Vagina (tissue), 2 donors: ENCODE measurements at regions not wholly inside any gene's neighbourhood (a gene's known extent, or its start where the extent isn't known, plus 50 kb on each side); places are given as distances from the start of the nearest gene placed in this dataset.

Experiments used
- DNase-seq, 2 donors: peaks; one replicate each; pipeline ENCODE4 v3.0.0-alpha.2; 2017; ENCODE audit errors: extremely low spot score in 2 of 2
- H3K27ac ChIP-seq: fragments of 200-600 bp; sonication (generic); one replicate; pipeline ENCODE4 v1.5.1; 2019
- H3K27me3 ChIP-seq: fragments of 200-600 bp; sonication (generic); one replicate; pipeline ENCODE4 v1.5.1; 2019
- H3K36me3 ChIP-seq, 2 donors: fragments of 200-600 bp; sonication (generic); one replicate each; pipeline ENCODE4 v1.5.1; 2017 to 2019
- H3K4me1 ChIP-seq: fragments of 200-600 bp; sonication (generic); one replicate; pipeline ENCODE4 v1.5.1; 2019
- H3K4me3 ChIP-seq, 2 donors: fragments of 200-600 bp; sonication (generic); 1 replicate in 1 of 2; 2 replicates in 1 of 2; pipeline ENCODE4 v1.5.1; 2016 to 2019
- H3K9me3 ChIP-seq: fragments of 200-600 bp; sonication (generic); one replicate; pipeline ENCODE4 v1.5.1; 2019
- CTCF ChIP-seq, 3 experiments: fragments of 450-650 bp in 2 of 3; fragments of 200-600 bp in 1 of 3; sonication (generic) in 1 of 3; IDR thresholded peaks; one replicate each; pipeline ENCODE4 v1.5.1; 2017 to 2019; ENCODE audit warnings: antibody characterized with exemption in 3 of 3, mild to moderate bottlenecking in 2 of 3, moderate library complexity in 2 of 3
- POLR2A ChIP-seq, 2 donors: fragments of 450-650 bp; IDR thresholded peaks; one replicate each; pipeline ENCODE4 v1.6.1; 2017; ENCODE audit warnings: antibody characterized with exemption in 2 of 2, mild to moderate bottlenecking in 2 of 2, moderate library complexity in 2 of 2
- POLR2AphosphoS5 ChIP-seq, 2 donors: sonication (generic); formaldehyde crosslinking; IDR thresholded peaks; one replicate each; pipeline ENCODE4 v1.9.0; 2017; ENCODE audit warnings: antibody characterized with exemption in 2 of 2, mild to moderate bottlenecking in 2 of 2, low read depth in 1 of 2; ENCODE audit not compliant: insufficient read depth in 1 of 2
- intact Hi-C: fragments of 100-400 bp; cut with DNase I; formaldehyde crosslinking; loops from one replicate; pipeline ENCODE4 v1.15.1; 2023

GRCh38 chr12:127459687-127460086 is 807.3 kb upstream of the TMEM132C start:
- peaks cover 11% of the 10 kb centered on the region for H3K27me3 ChIP-seq
- H3K36me3 ChIP-seq: no peaks in the 10 kb centered on the region
- no peak overlapping the region for H3K4me3 ChIP-seq
- H3K4me1 ChIP-seq: peaks cover 11% of the 10 kb centered on the region
- TF ChIP-seq CTCF (IDR thresholded peaks at IDR 0.05): no peak
- no peak for TF ChIP-seq POLR2AphosphoS5 (IDR thresholded peaks at IDR 0.05; ENCODE audit: insufficient read depth in 1 of 2, low read depth in 1 of 2)
- TF ChIP-seq POLR2A (IDR thresholded peaks at IDR 0.05): no peak
- no peak overlapping the region for H3K27ac ChIP-seq
- DNase-seq: no peak
- intact Hi-C loops: no loop called here
- no peaks in the 10 kb centered on the region for H3K9me3 ChIP-seq

GRCh38 chr12:127463237-127463636 is 803.7 kb upstream of the TMEM132C start:
- H3K4me3 ChIP-seq: no peak overlapping the region
- no peaks in the 10 kb centered on the region for H3K9me3 ChIP-seq
- intact Hi-C loops: no loop called here
- no peaks in the 10 kb centered on the region for H3K27me3 ChIP-seq
- H3K36me3 ChIP-seq: no peaks in the 10 kb centered on the region
- no peaks in the 10 kb centered on the region for H3K4me1 ChIP-seq
- TF ChIP-seq POLR2AphosphoS5 (IDR thresholded peaks at IDR 0.05; ENCODE audit: insufficient read depth in 1 of 2, low read depth in 1 of 2): no peak
- TF ChIP-seq POLR2A (IDR thresholded peaks at IDR 0.05): no peak
- TF ChIP-seq CTCF (IDR thresholded peaks at IDR 0.05): no peak
- H3K27ac ChIP-seq: no peak overlapping the region
- DNase-seq: no peak

DNA sequence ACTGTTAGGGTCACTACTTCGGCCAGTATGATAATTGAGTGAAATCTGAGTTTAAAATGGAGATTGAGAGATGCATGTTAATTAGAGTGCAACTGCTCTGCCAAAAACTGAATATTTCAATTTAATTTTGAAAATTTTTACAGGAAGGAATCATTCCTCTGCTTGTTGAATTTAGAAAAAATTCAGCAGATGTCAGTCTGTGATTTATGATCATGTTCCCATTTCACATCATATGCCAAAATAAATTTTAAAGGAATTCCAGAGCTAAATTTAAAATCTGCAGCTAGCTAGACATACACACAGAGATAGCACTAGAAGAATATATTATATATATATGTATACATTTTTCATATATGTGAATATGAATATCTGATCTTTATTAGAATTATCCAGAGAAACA is 797.6 kb upstream of the TMEM132C start:
- Histone ChIP-seq H3K36me3 (no peaks in the 10 kb centered on the region), H3K27ac (no peak overlapping the region), H3K9me3 (no peaks in the 10 kb centered on the region), H3K4me1 (no peaks in the 10 kb centered on the region), H3K4me3 (no peak overlapping the region), H3K27me3 (no peaks in the 10 kb centered on the region)
- TF ChIP-seq POLR2AphosphoS5 (IDR thresholded peaks at IDR 0.05; ENCODE audit: insufficient read depth in 1 of 2, low read depth in 1 of 2) (no peak), CTCF (IDR thresholded peaks at IDR 0.05) (no peak), POLR2A (IDR thresholded peaks at IDR 0.05) (no peak)
- no peak for DNase-seq
- intact Hi-C loops: no loop called here

DNA sequence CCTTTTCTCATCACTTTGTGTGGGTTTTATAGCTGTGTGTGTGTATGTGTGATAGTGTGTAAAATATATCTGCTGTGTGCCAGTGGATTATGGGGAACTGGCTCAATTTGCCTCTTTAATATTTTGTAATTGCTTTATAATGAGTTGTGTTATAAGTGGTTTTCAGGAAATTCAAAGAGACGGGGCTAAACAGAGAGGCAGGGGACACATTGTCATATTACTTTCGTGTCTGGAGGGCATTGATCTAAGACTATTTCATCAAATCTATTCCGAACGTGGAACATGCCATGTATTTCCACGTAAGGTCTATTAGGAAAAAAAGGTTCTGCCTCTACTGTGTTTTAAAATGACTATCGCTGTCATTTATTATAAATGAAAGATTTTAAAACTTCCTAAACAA is 793.2 kb upstream of the TMEM132C start:
- H3K27me3 ChIP-seq: no peaks in the 10 kb centered on the region
- H3K9me3 ChIP-seq: no peaks in the 10 kb centered on the region
- no peaks in the 10 kb centered on the region for H3K36me3 ChIP-seq
- H3K27ac ChIP-seq: no peak overlapping the region
- DNase-seq: no peak
- no peaks in the 10 kb centered on the region for H3K4me1 ChIP-seq
- TF ChIP-seq POLR2AphosphoS5 (IDR thresholded peaks at IDR 0.05; ENCODE audit: insufficient read depth in 1 of 2, low read depth in 1 of 2) (no peak), CTCF (IDR thresholded peaks at IDR 0.05) (no peak), POLR2A (IDR thresholded peaks at IDR 0.05) (no peak)
- no peak overlapping the region for H3K4me3 ChIP-seq
- intact Hi-C loops: no loop called here

DNA sequence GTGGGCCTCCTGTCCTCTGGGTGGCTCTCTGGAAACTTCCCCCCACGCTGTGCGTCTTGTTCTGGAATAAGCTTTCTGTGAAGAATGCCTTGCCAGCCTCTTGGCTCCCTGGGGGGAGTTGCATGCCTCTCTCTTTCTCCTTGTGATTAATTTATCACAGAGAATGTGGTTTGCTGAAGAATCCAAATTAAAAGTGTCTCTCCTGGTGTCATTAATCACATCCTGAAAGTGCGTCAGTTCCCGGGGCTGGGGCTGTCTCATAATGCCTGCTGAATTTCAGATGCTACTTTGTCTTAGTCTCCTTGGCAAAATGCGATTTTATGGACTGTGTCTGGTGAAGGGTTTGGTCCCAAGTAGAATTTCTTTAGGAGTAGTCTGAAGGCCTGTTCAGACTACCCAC is 787.7 kb upstream of the TMEM132C start:
- Histone ChIP-seq H3K9me3 (no peaks in the 10 kb centered on the region), H3K36me3 (no peaks in the 10 kb centered on the region), H3K4me3 (no peak overlapping the region), H3K27me3 (no peaks in the 10 kb centered on the region), H3K4me1 (no peaks in the 10 kb centered on the region), H3K27ac (no peak overlapping the region)
- no peak for DNase-seq
- intact Hi-C loops: no loop called here
- TF ChIP-seq CTCF (IDR thresholded peaks at IDR 0.05) (no peak), POLR2A (IDR thresholded peaks at IDR 0.05) (no peak), POLR2AphosphoS5 (IDR thresholded peaks at IDR 0.05; ENCODE audit: insufficient read depth in 1 of 2, low read depth in 1 of 2) (no peak)
